Stimulated activated CD8-positive, alpha-beta memory T cell treated with anti-CD3 and anti-CD28 coated beads, Interleukin-7, amount 100 ng/mL, for 48 hours (primary cell): ENCODE measurements at regions not wholly inside any gene's neighbourhood (a gene's known extent, or its start where the extent isn't known, plus 50 kb on each side); places are given as distances from the start of the nearest gene placed in this dataset.
"Not testable (repeated sequence)": the region's sequence is repeated elsewhere in the genome, so short reads cannot be mapped to it uniquely, and the experiment has no call there.

Experiments
- DNase-seq, 2 donors: peaks; one replicate each; pipeline ENCODE4 v3.0.0-alpha.2; 2020; ENCODE audit warnings: low read depth in 1 of 2; ENCODE audit errors: extremely low read depth in 1 of 2

GRCh38 chr12:62196146-62196545 is 64.1 kb upstream of the USP15 start:
- no peak for DNase-seq

GRCh38 chr12:62202861-62203260 is 57.3 kb upstream of the USP15 start:
- DNase-seq, result not testable (repeated sequence)

GRCh38 chr12:62205346-62205745 is 54.9 kb upstream of the USP15 start:
- no peak for DNase-seq

DNA sequence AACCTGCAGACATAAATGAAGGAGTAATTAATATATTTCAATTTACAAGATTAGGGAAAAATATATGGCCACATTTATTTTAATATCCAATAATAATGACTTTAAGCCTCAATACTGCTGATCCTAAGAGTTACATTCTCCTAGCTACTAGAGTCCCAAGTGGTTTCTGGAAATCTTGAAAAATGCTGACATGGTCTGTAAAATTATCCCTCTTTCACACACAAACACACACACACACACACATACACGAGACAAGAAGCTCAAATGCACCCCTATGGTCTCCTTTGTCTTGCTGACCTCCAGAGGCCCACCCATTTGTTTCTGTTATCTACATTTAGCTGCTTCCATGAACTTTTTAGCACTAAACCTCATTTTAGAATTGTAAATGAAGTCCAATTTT is 53.0 kb upstream of the USP15 start:
- no peak for DNase-seq
